Esophagus squamous epithelium (tissue), 5 donors: ENCODE measurements at regions not wholly inside any gene's neighbourhood (a gene's known extent, or its start where the extent isn't known, plus 50 kb on each side); places are given as distances from the start of the nearest gene placed in this dataset.

ENCODE experiments used
- DNase-seq: peaks from one replicate; lab custom pipeline; 2025; lab: John Stamatoyannopoulos, UW
- H3K27ac ChIP-seq, 4 donors: fragments of 200-600 bp; sonication (generic); one replicate each; pipeline ENCODE4 v1.5.1; 2016 to 2019; ENCODE audit warnings: mild to moderate bottlenecking in 1 of 4
- H3K27me3 ChIP-seq, 4 donors: fragments of 200-600 bp; sonication (generic); 1 replicate in 3 of 4; 2 replicates in 1 of 4; pipeline versions ENCODE4 v1.5.1 to v1.6.0; 2017 to 2021; ENCODE audit warnings: antibody characterized with exemption in 1 of 4
- H3K36me3 ChIP-seq, 3 donors: fragments of 200-600 bp; sonication (generic); one replicate each; pipeline ENCODE4 v1.5.1; 2016 to 2019
- H3K4me1 ChIP-seq, 3 donors: fragments of 200-600 bp; sonication (generic); one replicate each; pipeline ENCODE4 v1.5.1; 2017 to 2019
- H3K4me3 ChIP-seq, 4 donors: fragments of 200-600 bp; sonication (generic); 1 replicate in 3 of 4; 2 replicates in 1 of 4; pipeline ENCODE4 v1.5.1; 2016 to 2019; ENCODE audit warnings: mild to moderate bottlenecking in 2 of 4, moderate library complexity in 1 of 4
- H3K9me3 ChIP-seq, 3 donors: fragments of 200-600 bp; sonication (generic); one replicate each; pipeline ENCODE4 v1.5.1; 2016 to 2019
- POLR2A ChIP-seq, 4 donors: fragments of 450-650 bp; IDR thresholded peaks; one replicate each; pipeline ENCODE4 v1.6.1; 2017; ENCODE audit warnings: antibody characterized with exemption in 4 of 4, mild to moderate bottlenecking in 4 of 4, moderate library complexity in 3 of 4
- WGBS, 2 donors: methylation state at CpG; one replicate each; pipeline ENCODE4 v1.1.5; 2018; 5-methylcytosine and 5-hydroxymethylcytosine counted together
- intact Hi-C: fragments of 100-400 bp; cut with DNase I; formaldehyde crosslinking; loops from one replicate; pipeline ENCODE4 v1.15.0; 2022
- TF ChIP-seq, protein P1 (sequence below), 6 experiments: fragments of 450-650 bp in 4 of 6; fragments of 200-600 bp in 2 of 6; sonication (generic) in 2 of 6; IDR thresholded peaks; one replicate each; pipeline ENCODE4 v1.5.1; 2016 to 2019; ENCODE audit warnings: antibody characterized with exemption in 6 of 6, mild to moderate bottlenecking in 4 of 6, moderate library complexity in 4 of 6
- donor health status: DM: yes; HTN: yes; CAD: no.

DNA sequence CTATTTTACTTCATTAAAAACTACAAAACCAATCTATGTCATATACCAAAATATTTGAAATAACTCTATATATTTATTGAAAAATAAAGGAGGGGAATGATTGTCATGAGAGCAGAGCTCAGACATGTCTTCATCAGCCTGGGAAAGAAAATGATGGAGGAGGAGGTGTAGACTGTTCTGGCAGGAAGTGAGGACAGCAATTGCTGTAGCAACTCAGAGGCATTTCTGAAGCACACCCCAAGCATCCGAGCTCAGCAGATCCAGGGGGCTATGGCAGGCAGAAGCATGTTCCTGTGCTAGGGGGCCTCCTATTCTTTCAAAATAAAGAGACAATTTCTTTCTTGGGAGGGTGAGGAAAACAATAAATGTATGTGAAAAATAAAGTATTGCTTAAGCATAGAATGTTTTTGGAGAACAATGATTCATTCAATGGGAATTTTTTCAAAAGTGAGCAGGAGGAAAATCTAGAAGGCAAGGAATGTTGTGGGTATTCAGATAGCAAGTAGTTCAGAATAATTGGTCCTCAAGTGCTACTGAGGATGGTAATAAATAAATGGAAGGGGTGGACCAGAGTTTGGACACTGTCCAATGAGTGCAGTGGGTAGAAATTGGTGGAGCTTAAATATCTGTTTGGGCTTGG is 383.4 kb downstream of the CDH11 start:
- Histone ChIP-seq H3K4me1 (no peaks in the 10 kb centered on the region), H3K27me3 (no peaks in the 10 kb centered on the region), H3K4me3 (no peak overlapping the region), H3K9me3 (no peaks in the 10 kb centered on the region), H3K36me3 (no peaks in the 10 kb centered on the region), H3K27ac (no peak overlapping the region)
- WGBS, 2 donors = 50 to 63% methylated on average over 1 of the region's 1 CpG
- intact Hi-C loops = no loop called here
- no peak for TF ChIP-seq POLR2A (IDR thresholded peaks at IDR 0.05)
- TF ChIP-seq, protein P1, sequence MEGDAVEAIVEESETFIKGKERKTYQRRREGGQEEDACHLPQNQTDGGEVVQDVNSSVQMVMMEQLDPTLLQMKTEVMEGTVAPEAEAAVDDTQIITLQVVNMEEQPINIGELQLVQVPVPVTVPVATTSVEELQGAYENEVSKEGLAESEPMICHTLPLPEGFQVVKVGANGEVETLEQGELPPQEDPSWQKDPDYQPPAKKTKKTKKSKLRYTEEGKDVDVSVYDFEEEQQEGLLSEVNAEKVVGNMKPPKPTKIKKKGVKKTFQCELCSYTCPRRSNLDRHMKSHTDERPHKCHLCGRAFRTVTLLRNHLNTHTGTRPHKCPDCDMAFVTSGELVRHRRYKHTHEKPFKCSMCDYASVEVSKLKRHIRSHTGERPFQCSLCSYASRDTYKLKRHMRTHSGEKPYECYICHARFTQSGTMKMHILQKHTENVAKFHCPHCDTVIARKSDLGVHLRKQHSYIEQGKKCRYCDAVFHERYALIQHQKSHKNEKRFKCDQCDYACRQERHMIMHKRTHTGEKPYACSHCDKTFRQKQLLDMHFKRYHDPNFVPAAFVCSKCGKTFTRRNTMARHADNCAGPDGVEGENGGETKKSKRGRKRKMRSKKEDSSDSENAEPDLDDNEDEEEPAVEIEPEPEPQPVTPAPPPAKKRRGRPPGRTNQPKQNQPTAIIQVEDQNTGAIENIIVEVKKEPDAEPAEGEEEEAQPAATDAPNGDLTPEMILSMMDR (IDR thresholded peaks at IDR 0.05) = no peak
- DNase-seq = no peak

DNA sequence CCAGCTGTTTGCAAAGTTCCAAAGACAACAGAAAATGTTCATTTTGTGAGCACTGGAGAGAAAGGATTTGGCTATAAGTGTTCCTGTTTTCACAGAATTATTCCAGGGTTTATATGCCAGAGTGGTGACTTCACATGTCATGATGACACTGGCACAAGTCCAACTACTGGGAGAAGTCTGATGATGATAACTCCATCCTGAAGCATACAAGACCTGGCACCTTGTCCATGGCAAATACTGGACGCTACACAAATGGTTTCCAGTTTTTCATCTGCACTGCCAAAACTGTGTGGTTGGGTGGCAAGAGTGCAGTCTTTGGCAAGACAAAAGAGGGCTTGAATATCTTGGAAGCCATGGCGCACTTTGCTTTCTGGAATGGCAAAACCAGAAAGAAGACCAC is 385.0 kb downstream of the CDH11 start:
- no peak for DNase-seq
- Histone ChIP-seq H3K4me3 (no peak overlapping the region), H3K9me3 (no peaks in the 10 kb centered on the region), H3K4me1 (no peaks in the 10 kb centered on the region), H3K36me3 (no peaks in the 10 kb centered on the region), H3K27ac (no peak overlapping the region), H3K27me3 (no peaks in the 10 kb centered on the region)
- intact Hi-C loops = no loop called here
- TF ChIP-seq POLR2A (IDR thresholded peaks at IDR 0.05) = no peak
- TF ChIP-seq, protein P1 (IDR thresholded peaks at IDR 0.05) = no peak
- WGBS, 2 donors = 83 to 87% methylated on average over 2 of the region's 2 CpGs

DNA sequence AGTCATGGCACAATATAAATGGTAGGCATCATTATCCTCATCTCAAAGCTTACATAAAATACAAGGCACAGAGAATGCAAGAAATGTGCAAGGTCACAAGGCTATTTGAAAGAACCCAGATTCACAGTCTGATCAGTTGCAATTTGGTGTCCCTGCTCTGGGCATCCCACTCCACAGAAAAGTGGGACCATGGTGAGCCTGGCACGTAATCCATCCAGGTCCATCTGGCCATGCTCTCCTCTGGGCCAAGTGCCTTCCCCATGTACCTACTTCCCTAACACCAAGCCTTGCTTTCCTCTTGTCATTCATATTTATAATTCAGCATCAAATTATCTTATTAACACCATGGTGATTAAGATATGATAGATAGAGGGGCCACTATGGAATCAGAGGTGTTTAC is 390.0 kb downstream of the CDH11 start:
- Histone ChIP-seq H3K27me3 (no peaks in the 10 kb centered on the region), H3K9me3 (no peaks in the 10 kb centered on the region), H3K4me3 (no peak overlapping the region), H3K4me1 (no peaks in the 10 kb centered on the region), H3K36me3 (no peaks in the 10 kb centered on the region), H3K27ac (no peak overlapping the region)
- no peak for DNase-seq
- intact Hi-C loops = no loop called here
- TF ChIP-seq, protein P1 (IDR thresholded peaks at IDR 0.05) = no peak
- WGBS, 2 donors = 85 to 91% methylated on average over 1 of the region's 1 CpG

DNA sequence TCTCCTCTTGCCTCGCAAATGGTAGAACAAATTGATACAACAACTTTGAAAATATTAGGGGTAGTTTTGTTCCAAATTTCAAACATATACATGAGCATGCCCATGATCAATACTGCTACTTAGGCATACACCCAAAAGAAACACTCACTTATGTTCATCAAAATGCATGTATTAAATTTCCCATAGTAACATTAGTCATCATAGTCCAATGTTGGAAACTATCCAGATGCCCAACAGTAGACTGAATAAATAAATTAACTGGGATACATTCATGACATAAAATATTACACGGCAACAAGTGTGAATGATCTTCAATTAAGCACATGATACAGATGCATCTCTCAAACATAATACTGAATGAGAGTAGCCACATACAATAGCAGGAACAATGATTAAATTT is 391.6 kb downstream of the CDH11 start:
- TF ChIP-seq, protein P1 (IDR thresholded peaks at IDR 0.05) = no peak
- no peak for TF ChIP-seq POLR2A (IDR thresholded peaks at IDR 0.05)
- H3K36me3 ChIP-seq = no peaks in the 10 kb centered on the region
- H3K9me3 ChIP-seq = no peaks in the 10 kb centered on the region
- no peak overlapping the region for H3K27ac ChIP-seq
- no peak overlapping the region for H3K4me3 ChIP-seq
- intact Hi-C loops = no loop called here
- no peaks in the 10 kb centered on the region for H3K4me1 ChIP-seq
- WGBS, 2 donors = 61 to 65% methylated on average over 2 of the region's 2 CpGs
- no peaks in the 10 kb centered on the region for H3K27me3 ChIP-seq
- DNase-seq = no peak

DNA sequence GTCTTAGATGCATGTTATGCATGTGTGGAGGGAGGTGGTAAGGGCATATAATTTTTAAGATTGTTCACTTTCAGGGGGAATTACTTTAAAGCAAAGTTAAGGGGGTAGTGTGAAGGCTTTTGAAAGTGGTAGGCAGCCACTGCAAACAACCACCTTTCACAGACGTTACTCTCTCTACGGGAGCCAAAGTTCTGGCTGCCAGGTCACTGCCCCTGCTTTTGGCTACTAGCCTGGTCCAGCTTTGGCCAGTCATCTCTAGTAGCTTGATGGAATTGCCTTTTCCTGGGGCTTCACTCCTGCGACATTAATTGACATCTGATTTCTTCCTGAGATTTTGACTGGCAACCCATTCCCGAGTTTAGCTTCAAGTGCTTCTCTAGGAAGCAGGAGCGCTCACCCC is 397.5 kb downstream of the CDH11 start:
- TF ChIP-seq, protein P1 (IDR thresholded peaks at IDR 0.05) = no peak
- TF ChIP-seq POLR2A (IDR thresholded peaks at IDR 0.05) = no peak
- H3K27ac ChIP-seq = no peak overlapping the region
- no peaks in the 10 kb centered on the region for H3K36me3 ChIP-seq
- no peak overlapping the region for H3K4me3 ChIP-seq
- intact Hi-C loops = no loop called here
- H3K27me3 ChIP-seq = no peaks in the 10 kb centered on the region
- no peaks in the 10 kb centered on the region for H3K4me1 ChIP-seq
- no peaks in the 10 kb centered on the region for H3K9me3 ChIP-seq
- 71 to 79% methylated on average over 5 of the region's 5 CpGs for WGBS, 2 donors
- DNase-seq = no peak
